Liver (tissue), 3 donors: ENCODE measurements at regions not wholly inside any gene's neighbourhood (a gene's known extent, or its start where the extent isn't known, plus 50 kb on each side); places are given as distances from the start of the nearest gene placed in this dataset.

ENCODE experiments used
- CTCF ChIP-seq: fragments of 150-350 bp; IDR thresholded peaks from 2 replicates; pipeline ENCODE4 v1.5.1; 2017; ENCODE audit warnings: improper control_type of control experiment, low read depth, low read length; ENCODE audit not compliant: missing input control
- RAD21 ChIP-seq, 2 donors: IDR thresholded peaks; 2 replicates each; pipeline ENCODE4 v1.6.1; 2016; ENCODE audit warnings: antibody characterized with exemption in 2 of 2, mild to moderate bottlenecking in 2 of 2
- donor health status: healthy.
- donor health status: healthy.

GRCh38 chr6:18837013-18837412, 449.9 kb downstream of the RNF144B start:
- no peak for TF ChIP-seq CTCF
- TF ChIP-seq RAD21 (IDR thresholded peaks at IDR 0.05), result no peak
